HepG2 (cell line): ENCODE measurements at regions not wholly inside any gene's neighbourhood (a gene's known extent, or its start where the extent isn't known, plus 50 kb on each side); places are given as distances from the start of the nearest gene placed in this dataset.

Experiments used
- ATF7-NPFF ChIP-seq: sonication (generic); formaldehyde crosslinking; IDR thresholded peaks from 2 replicates; pipeline ENCODE4 v1.8.1; 2023; ENCODE audit warnings: mild to moderate bottlenecking, low read depth, missing genetic modification reagents, moderate library complexity
- ISX ChIP-seq: sonication (generic); formaldehyde crosslinking; conservative IDR thresholded peaks from 2 replicates; pipeline ENCODE4 v1.5.0; 2020; ENCODE audit warnings: missing genetic modification reagents
- JUND ChIP-seq: sonication (generic); formaldehyde crosslinking; IDR thresholded peaks from 2 replicates; pipeline ENCODE4 v1.8.0; 2022; ENCODE audit warnings: mild to moderate bottlenecking, missing genetic modification reagents
- KDM6A ChIP-seq: IDR thresholded peaks from 2 replicates; pipeline ENCODE4 v1.6.1; 2016; ENCODE audit warnings: low read depth
- KLF12 ChIP-seq: sonication (generic); formaldehyde crosslinking; IDR thresholded peaks from 2 replicates; pipeline ENCODE4 v1.4.0; 2020; ENCODE audit warnings: missing genetic modification reagents, borderline replicate concordance
- PLRG1 ChIP-seq: fragments of 450-650 bp; conservative IDR thresholded peaks from 2 replicates; pipeline ENCODE4 v1.6.1; 2016
- SOX6 ChIP-seq, 2 experiments: fragments of 450-650 bp in 1 of 2; sonication (generic) in 1 of 2; formaldehyde crosslinking in 1 of 2; IDR thresholded peaks; 2 replicates each; pipeline versions ENCODE4 v1.4.0 to v1.6.1; 2017 to 2020; ENCODE audit warnings: antibody characterized with exemption in 1 of 2, mild to moderate bottlenecking in 1 of 2, missing genetic modification reagents in 1 of 2
- THYN1 ChIP-seq: sonication (generic); formaldehyde crosslinking; IDR thresholded peaks from 2 replicates; pipeline ENCODE4 v1.8.1; 2023; ENCODE audit warnings: low read depth, mild to moderate bottlenecking, moderate library complexity, missing genetic modification reagents, borderline replicate concordance
- YY1 ChIP-seq: IDR thresholded peaks from 2 replicates; pipeline ENCODE4 v1.6.1; 2011; ENCODE audit warnings: low read length, low read depth, moderate library complexity, mild to moderate bottlenecking; ENCODE audit not compliant: insufficient read depth, insufficient replicate concordance
- ZFP36L2 ChIP-seq: sonication (generic); formaldehyde crosslinking; IDR thresholded peaks from 2 replicates; pipeline ENCODE4 v1.4.0; 2020; ENCODE audit warnings: missing genetic modification reagents
- ZFYVE20 ChIP-seq: sonication (generic); formaldehyde crosslinking; IDR thresholded peaks from 2 replicates; pipeline ENCODE4 v1.8.0; 2023; ENCODE audit warnings: low read depth, mild to moderate bottlenecking, moderate library complexity, missing genetic modification reagents, borderline replicate concordance
- ZNF30 ChIP-seq: sonication (generic); formaldehyde crosslinking; IDR thresholded peaks from 2 replicates; pipeline ENCODE4 v1.5.0; 2020; ENCODE audit warnings: mild to moderate bottlenecking, missing genetic modification reagents
- ZNF605 ChIP-seq: sonication (generic); formaldehyde crosslinking; IDR thresholded peaks from 2 replicates; pipeline ENCODE4 v1.8.0; 2022; ENCODE audit warnings: mild to moderate bottlenecking, missing genetic modification reagents
- ZNF687 ChIP-seq: sonication (generic); formaldehyde crosslinking; IDR thresholded peaks from 2 replicates; pipeline ENCODE4 v1.5.1; 2020; ENCODE audit warnings: mild to moderate bottlenecking, missing genetic modification reagents, moderate library complexity
- ZZZ3 ChIP-seq: sonication (generic); formaldehyde crosslinking; IDR thresholded peaks from 2 replicates; pipeline ENCODE4 v1.4.0; 2020; ENCODE audit warnings: missing genetic modification reagents, mild to moderate bottlenecking, borderline replicate concordance
- TF ChIP-seq, protein P1 (sequence below): sonication (generic); formaldehyde crosslinking; IDR thresholded peaks from 2 replicates; pipeline ENCODE4 v1.5.1; 2020; ENCODE audit warnings: mild to moderate bottlenecking, missing genetic modification reagents, borderline replicate concordance
- TF ChIP-seq, protein P2 (sequence below): IDR thresholded peaks from 2 replicates; pipeline ENCODE4 v1.6.1; 2016
- TF ChIP-seq, protein P3 (sequence below): sonication (generic); formaldehyde crosslinking; IDR thresholded peaks from 2 replicates; pipeline ENCODE4 v1.4.0; 2020; ENCODE audit warnings: missing genetic modification reagents, mild to moderate bottlenecking, borderline replicate concordance

GRCh38 chr2:234847639-234848038 lies 104.2 kb upstream of the SH3BP4 start (continued):
- TF ChIP-seq ZNF687 (CRISPR knock-in tag) (peak; percentile 63), ZNF30 (CRISPR knock-in tag) (no peak), ATF7-NPFF (CRISPR knock-in tag) (peak; percentile 55; the same call in 1 of the 2 replicates), ZFYVE20 (CRISPR knock-in tag) (no peak), YY1 (no peak), PLRG1 (no peak), ZFP36L2 (CRISPR knock-in tag) (no peak), KLF12 (no peak), ZZZ3 (CRISPR knock-in tag) (no peak), ISX (CRISPR knock-in tag) (no peak), SOX6 (IDR thresholded peaks at IDR 0.05) (no peak), SOX6 (CRISPR knock-in tag; IDR thresholded peaks at IDR 0.05) (peak; percentile 16; the same call in 1 of the 2 replicates), KDM6A (CRISPR knock-in tag) (no peak), THYN1 (CRISPR knock-in tag) (no peak), ZNF605 (0 out of 2 replicates have a peak, but pooled peaks have one; percentile 57), JUND (CRISPR knock-in tag) (no peak)
- TF ChIP-seq, protein P1, sequence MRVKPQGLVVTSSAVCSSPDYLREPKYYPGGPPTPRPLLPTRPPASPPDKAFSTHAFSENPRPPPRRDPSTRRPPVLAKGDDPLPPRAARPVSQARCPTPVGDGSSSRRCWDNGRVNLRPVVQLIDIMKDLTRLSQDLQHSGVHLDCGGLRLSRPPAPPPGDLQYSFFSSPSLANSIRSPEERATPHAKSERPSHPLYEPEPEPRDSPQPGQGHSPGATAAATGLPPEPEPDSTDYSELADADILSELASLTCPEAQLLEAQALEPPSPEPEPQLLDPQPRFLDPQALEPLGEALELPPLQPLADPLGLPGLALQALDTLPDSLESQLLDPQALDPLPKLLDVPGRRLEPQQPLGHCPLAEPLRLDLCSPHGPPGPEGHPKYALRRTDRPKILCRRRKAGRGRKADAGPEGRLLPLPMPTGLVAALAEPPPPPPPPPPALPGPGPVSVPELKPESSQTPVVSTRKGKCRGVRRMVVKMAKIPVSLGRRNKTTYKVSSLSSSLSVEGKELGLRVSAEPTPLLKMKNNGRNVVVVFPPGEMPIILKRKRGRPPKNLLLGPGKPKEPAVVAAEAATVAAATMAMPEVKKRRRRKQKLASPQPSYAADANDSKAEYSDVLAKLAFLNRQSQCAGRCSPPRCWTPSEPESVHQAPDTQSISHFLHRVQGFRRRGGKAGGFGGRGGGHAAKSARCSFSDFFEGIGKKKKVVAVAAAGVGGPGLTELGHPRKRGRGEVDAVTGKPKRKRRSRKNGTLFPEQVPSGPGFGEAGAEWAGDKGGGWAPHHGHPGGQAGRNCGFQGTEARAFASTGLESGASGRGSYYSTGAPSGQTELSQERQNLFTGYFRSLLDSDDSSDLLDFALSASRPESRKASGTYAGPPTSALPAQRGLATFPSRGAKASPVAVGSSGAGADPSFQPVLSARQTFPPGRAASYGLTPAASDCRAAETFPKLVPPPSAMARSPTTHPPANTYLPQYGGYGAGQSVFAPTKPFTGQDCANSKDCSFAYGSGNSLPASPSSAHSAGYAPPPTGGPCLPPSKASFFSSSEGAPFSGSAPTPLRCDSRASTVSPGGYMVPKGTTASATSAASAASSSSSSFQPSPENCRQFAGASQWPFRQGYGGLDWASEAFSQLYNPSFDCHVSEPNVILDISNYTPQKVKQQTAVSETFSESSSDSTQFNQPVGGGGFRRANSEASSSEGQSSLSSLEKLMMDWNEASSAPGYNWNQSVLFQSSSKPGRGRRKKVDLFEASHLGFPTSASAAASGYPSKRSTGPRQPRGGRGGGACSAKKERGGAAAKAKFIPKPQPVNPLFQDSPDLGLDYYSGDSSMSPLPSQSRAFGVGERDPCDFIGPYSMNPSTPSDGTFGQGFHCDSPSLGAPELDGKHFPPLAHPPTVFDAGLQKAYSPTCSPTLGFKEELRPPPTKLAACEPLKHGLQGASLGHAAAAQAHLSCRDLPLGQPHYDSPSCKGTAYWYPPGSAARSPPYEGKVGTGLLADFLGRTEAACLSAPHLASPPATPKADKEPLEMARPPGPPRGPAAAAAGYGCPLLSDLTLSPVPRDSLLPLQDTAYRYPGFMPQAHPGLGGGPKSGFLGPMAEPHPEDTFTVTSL: no peak
- TF ChIP-seq, protein P2, sequence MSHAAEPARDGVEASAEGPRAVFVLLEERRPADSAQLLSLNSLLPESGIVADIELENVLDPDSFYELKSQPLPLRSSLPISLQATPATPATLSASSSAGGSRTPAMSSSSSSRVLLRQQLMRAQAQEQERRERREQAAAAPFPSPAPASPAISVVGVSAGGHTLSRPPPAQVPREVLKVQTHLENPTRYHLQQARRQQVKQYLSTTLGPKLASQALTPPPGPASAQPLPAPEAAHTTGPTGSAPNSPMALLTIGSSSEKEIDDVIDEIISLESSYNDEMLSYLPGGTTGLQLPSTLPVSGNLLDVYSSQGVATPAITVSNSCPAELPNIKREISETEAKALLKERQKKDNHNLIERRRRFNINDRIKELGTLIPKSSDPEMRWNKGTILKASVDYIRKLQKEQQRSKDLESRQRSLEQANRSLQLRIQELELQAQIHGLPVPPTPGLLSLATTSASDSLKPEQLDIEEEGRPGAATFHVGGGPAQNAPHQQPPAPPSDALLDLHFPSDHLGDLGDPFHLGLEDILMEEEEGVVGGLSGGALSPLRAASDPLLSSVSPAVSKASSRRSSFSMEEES (CRISPR knock-in tag): no peak
- TF ChIP-seq, protein P3, sequence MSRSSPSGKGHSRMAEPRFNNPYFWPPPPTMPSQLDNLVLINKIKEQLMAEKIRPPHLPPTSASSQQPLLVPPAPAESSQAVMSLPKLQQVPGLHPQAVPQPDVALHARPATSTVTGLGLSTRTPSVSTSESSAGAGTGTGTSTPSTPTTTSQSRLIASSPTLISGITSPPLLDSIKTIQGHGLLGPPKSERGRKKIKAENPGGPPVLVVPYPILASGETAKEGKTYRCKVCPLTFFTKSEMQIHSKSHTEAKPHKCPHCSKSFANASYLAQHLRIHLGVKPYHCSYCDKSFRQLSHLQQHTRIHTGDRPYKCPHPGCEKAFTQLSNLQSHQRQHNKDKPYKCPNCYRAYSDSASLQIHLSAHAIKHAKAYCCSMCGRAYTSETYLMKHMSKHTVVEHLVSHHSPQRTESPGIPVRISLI (CRISPR knock-in tag): no peak
